ENCODE measurements at regions not wholly inside any gene's neighbourhood (a gene's known extent, or its start where the extent isn't known, plus 50 kb on each side); places are given as distances from the start of the nearest gene placed in this dataset.

GRCh38 chr2:34188464-34189303 lies 589.6 kb upstream of the FAM98A start:
- no peak overlapping the region for H3K27ac Mint-ChIP-seq (ENCODE audit: unreplicated experiment)

DNA sequence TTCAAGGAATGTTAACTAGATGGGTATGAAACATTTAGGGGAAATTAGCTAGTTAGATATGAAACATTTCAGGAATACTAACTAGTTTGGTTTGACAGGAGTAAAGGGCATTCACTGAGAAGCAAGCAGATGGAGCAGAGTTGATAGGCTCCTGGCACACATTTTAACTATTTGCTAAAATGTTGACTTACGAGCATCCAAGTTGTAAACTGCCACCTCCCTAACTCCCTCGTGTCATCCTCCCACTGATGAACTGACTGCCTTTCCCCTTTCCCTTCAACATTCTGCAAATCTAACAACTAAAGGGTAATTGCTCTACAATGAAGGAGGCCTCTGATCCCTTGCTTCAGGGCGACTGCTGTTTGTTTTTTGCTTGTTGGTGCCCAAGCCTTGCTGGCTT lies 580.4 kb upstream of the FAM98A start:
- H3K36me3 ChIP-seq (ENCODE audit: control insufficient read depth, insufficient read depth, low read length): no peaks in the 10 kb centered on the region
- no peak for TF ChIP-seq CTCF (IDR thresholded peaks at IDR 0.05; ENCODE audit: insufficient read depth in 1 of 2, low read depth in 1 of 2, low read length in 1 of 2, severe bottlenecking in 1 of 2, unreplicated experiment in 1 of 2)

More at GRCh38 chr2:34188464-34189303, 589.6 kb upstream of the FAM98A start:
- intact Hi-C loops (cut with micrococcal nuclease; ENCODE audit: unreplicated experiment): no loop called here
- Mint-ChIP-seq H3K9me3 (ENCODE audit: unreplicated experiment) (peaks cover 10% of the 10 kb centered on the region), H3K4me1 (ENCODE audit: low read depth, unreplicated experiment) (no peaks in the 10 kb centered on the region), H3K36me3 (ENCODE audit: insufficient read depth, unreplicated experiment) (no peaks in the 10 kb centered on the region), H3K4me3 (ENCODE audit: unreplicated experiment) (no peak overlapping the region), H3K27me3 (ENCODE audit: insufficient read depth, unreplicated experiment) (peaks cover 3% of the 10 kb centered on the region)
- no TSS peak for BruUV-seq (replicated peaks)
- ChIA-PET CTCF (no interaction called here), POLR2A (no interaction called here)
- DNase-seq: no peak
- Histone ChIP-seq H3K27me3 (replicated peaks; ENCODE audit: control insufficient read depth, insufficient read depth, low read length) (no peaks in the 10 kb centered on the region), H3K4me1 (no peaks in the 10 kb centered on the region), H3K9me3 (no peaks in the 10 kb centered on the region), H3K36me3 (ENCODE audit: control insufficient read depth, insufficient read depth, low read length) (no peaks in the 10 kb centered on the region), H3K4me3 (ENCODE audit: low read depth, low read length) (no peak overlapping the region)
- TF ChIP-seq CTCF (IDR thresholded peaks at IDR 0.05; ENCODE audit: insufficient read depth in 1 of 2, low read depth in 1 of 2, low read length in 1 of 2, severe bottlenecking in 1 of 2, unreplicated experiment in 1 of 2): no peak

DNA sequence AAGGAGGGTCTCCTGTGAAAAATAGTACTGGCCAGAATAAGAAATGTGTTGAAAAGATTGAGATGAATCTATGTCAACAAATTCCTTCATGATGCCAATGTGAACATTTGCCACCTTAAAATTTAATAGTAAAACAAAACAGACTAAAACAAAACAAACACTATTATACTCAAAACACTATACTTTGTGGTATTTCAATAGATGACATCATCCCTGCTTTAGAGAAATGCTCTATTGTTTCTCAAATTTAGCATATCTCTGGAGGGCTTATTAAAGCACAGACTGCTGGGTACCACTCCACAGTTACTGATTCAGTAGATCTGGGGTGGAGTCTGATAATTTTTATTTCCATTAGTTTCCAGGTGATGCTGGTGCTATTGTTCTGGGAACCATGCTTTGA lies 579.4 kb upstream of the FAM98A start:
- no peak for DNase-seq
- POLR2A ChIA-PET: no interaction called here
- BruUV-seq (replicated peaks): no TSS peak
- H3K9me3 Mint-ChIP-seq (ENCODE audit: unreplicated experiment): no peaks in the 10 kb centered on the region
- H3K27me3 Mint-ChIP-seq (ENCODE audit: insufficient read depth, unreplicated experiment): peaks cover 3% of the 10 kb centered on the region
- Histone ChIP-seq H3K27me3 (replicated peaks; ENCODE audit: control insufficient read depth, insufficient read depth, low read length) (no peaks in the 10 kb centered on the region), H3K4me3 (ENCODE audit: low read depth, low read length) (no peak overlapping the region), H3K4me1 (no peaks in the 10 kb centered on the region), H3K9me3 (no peaks in the 10 kb centered on the region), H3K36me3 (ENCODE audit: control insufficient read depth, insufficient read depth, low read length) (no peaks in the 10 kb centered on the region)
- no peaks in the 10 kb centered on the region for H3K4me1 Mint-ChIP-seq (ENCODE audit: low read depth, unreplicated experiment)
- CTCF ChIA-PET: no interaction called here
- no peak for TF ChIP-seq CTCF (IDR thresholded peaks at IDR 0.05; ENCODE audit: insufficient read depth in 1 of 2, low read depth in 1 of 2, low read length in 1 of 2, severe bottlenecking in 1 of 2, unreplicated experiment in 1 of 2)
- intact Hi-C loops (cut with micrococcal nuclease; ENCODE audit: unreplicated experiment): no loop called here
- H3K4me3 Mint-ChIP-seq (ENCODE audit: unreplicated experiment): no peak overlapping the region
- H3K36me3 Mint-ChIP-seq (ENCODE audit: insufficient read depth, unreplicated experiment): no peaks in the 10 kb centered on the region
- H3K27ac Mint-ChIP-seq (ENCODE audit: unreplicated experiment): no peak overlapping the region

More for the DNA sequence above, 580.4 kb upstream of the FAM98A start:
- no TSS peak for BruUV-seq (replicated peaks)
- Mint-ChIP-seq H3K9me3 (ENCODE audit: unreplicated experiment) (peaks cover 6% of the 10 kb centered on the region), H3K27ac (ENCODE audit: unreplicated experiment) (no peak overlapping the region), H3K36me3 (ENCODE audit: insufficient read depth, unreplicated experiment) (no peaks in the 10 kb centered on the region), H3K4me1 (ENCODE audit: low read depth, unreplicated experiment) (no peaks in the 10 kb centered on the region), H3K27me3 (ENCODE audit: insufficient read depth, unreplicated experiment) (peaks cover 3% of the 10 kb centered on the region), H3K4me3 (ENCODE audit: unreplicated experiment) (no peak overlapping the region)
- Histone ChIP-seq H3K9me3 (no peaks in the 10 kb centered on the region), H3K4me3 (ENCODE audit: low read depth, low read length) (no peak overlapping the region), H3K27me3 (replicated peaks; ENCODE audit: control insufficient read depth, insufficient read depth, low read length) (no peaks in the 10 kb centered on the region), H3K4me1 (no peaks in the 10 kb centered on the region)
- intact Hi-C loops (cut with micrococcal nuclease; ENCODE audit: unreplicated experiment): no loop called here
- no peak for DNase-seq
- ChIA-PET CTCF (no interaction called here), POLR2A (no interaction called here)

Data from Caco-2 (cell line).